GM23338 (cell line): ENCODE measurements at regions not wholly inside any gene's neighbourhood (a gene's known extent, or its start where the extent isn't known, plus 50 kb on each side); places are given as distances from the start of the nearest gene placed in this dataset.

Experiments
- CREB1 ChIP-seq: fragments of 250-450 bp; sonication (Bioruptor Pico); IDR thresholded peaks from 2 replicates; pipeline ENCODE4 v1.5.0; 2020; ENCODE audit warnings: low read depth, mild to moderate bottlenecking, moderate library complexity
- EZH2 ChIP-seq: fragments of 200-600 bp; sonication (generic); IDR thresholded peaks from one replicate; pipeline ENCODE4 v1.8.0; 2017; ENCODE audit warnings: antibody characterized with exemption, mild to moderate bottlenecking, low read depth; ENCODE audit not compliant: unreplicated experiment
- EZH2phosphoT487 ChIP-seq: fragments of 200-600 bp; sonication (generic); IDR thresholded peaks from one replicate; pipeline ENCODE4 v1.8.1; 2018; ENCODE audit warnings: antibody characterized with exemption; ENCODE audit not compliant: unreplicated experiment
- JUNB ChIP-seq: IDR thresholded peaks from one replicate; pipeline ENCODE4 v1.6.1; 2016; ENCODE audit warnings: antibody characterized with exemption; ENCODE audit not compliant: unreplicated experiment
- NANOG ChIP-seq: IDR thresholded peaks from 2 replicates; pipeline ENCODE4 v1.6.1; 2016; ENCODE audit warnings: antibody characterized with exemption, borderline replicate concordance
- POLR2AphosphoS5 ChIP-seq: IDR thresholded peaks from 2 replicates; pipeline ENCODE4 v1.6.1; 2016; ENCODE audit warnings: antibody characterized with exemption, low read depth
- ZNF114 ChIP-seq: fragments of 250-450 bp; sonication (Bioruptor Pico); IDR thresholded peaks from 2 replicates; pipeline ENCODE4 v1.5.0; 2020; ENCODE audit warnings: mild to moderate bottlenecking, moderate library complexity
- ZNF331 ChIP-seq: fragments of 250-450 bp; sonication (Bioruptor Pico); IDR thresholded peaks from 2 replicates; pipeline ENCODE4 v1.5.0; 2020; ENCODE audit warnings: low read depth, mild to moderate bottlenecking, moderate library complexity
- TF ChIP-seq, protein P1 (sequence below), 2 experiments: fragments of 200-600 bp in 1 of 2; sonication (generic) in 1 of 2; conservative IDR thresholded peaks; 2 replicates each; pipeline versions ENCODE4 v1.5.1 to v1.6.1; 2016 to 2017; ENCODE audit warnings: antibody characterized with exemption in 2 of 2, low read depth in 2 of 2, mild to moderate bottlenecking in 2 of 2, moderate library complexity in 1 of 2
- TF ChIP-seq, protein P2 (sequence below): IDR thresholded peaks from one replicate; pipeline ENCODE4 v1.6.1; 2018; ENCODE audit warnings: antibody characterized with exemption; ENCODE audit not compliant: unreplicated experiment
- TF ChIP-seq, protein P3 (sequence below): IDR thresholded peaks from 2 replicates; pipeline ENCODE4 v1.6.1; 2016; ENCODE audit warnings: antibody characterized with exemption

- TF ChIP-seq, protein P1, sequence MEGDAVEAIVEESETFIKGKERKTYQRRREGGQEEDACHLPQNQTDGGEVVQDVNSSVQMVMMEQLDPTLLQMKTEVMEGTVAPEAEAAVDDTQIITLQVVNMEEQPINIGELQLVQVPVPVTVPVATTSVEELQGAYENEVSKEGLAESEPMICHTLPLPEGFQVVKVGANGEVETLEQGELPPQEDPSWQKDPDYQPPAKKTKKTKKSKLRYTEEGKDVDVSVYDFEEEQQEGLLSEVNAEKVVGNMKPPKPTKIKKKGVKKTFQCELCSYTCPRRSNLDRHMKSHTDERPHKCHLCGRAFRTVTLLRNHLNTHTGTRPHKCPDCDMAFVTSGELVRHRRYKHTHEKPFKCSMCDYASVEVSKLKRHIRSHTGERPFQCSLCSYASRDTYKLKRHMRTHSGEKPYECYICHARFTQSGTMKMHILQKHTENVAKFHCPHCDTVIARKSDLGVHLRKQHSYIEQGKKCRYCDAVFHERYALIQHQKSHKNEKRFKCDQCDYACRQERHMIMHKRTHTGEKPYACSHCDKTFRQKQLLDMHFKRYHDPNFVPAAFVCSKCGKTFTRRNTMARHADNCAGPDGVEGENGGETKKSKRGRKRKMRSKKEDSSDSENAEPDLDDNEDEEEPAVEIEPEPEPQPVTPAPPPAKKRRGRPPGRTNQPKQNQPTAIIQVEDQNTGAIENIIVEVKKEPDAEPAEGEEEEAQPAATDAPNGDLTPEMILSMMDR (conservative IDR thresholded peaks at IDR 0.05; ENCODE audit: low read depth in 2 of 2), result no peak
- TF ChIP-seq POLR2AphosphoS5, result no peak
- TF ChIP-seq EZH2, result no peak
- TF ChIP-seq NANOG, result no peak
- TF ChIP-seq EZH2phosphoT487, result no peak
- TF ChIP-seq JUNB, result no peak
- TF ChIP-seq, protein P2, sequence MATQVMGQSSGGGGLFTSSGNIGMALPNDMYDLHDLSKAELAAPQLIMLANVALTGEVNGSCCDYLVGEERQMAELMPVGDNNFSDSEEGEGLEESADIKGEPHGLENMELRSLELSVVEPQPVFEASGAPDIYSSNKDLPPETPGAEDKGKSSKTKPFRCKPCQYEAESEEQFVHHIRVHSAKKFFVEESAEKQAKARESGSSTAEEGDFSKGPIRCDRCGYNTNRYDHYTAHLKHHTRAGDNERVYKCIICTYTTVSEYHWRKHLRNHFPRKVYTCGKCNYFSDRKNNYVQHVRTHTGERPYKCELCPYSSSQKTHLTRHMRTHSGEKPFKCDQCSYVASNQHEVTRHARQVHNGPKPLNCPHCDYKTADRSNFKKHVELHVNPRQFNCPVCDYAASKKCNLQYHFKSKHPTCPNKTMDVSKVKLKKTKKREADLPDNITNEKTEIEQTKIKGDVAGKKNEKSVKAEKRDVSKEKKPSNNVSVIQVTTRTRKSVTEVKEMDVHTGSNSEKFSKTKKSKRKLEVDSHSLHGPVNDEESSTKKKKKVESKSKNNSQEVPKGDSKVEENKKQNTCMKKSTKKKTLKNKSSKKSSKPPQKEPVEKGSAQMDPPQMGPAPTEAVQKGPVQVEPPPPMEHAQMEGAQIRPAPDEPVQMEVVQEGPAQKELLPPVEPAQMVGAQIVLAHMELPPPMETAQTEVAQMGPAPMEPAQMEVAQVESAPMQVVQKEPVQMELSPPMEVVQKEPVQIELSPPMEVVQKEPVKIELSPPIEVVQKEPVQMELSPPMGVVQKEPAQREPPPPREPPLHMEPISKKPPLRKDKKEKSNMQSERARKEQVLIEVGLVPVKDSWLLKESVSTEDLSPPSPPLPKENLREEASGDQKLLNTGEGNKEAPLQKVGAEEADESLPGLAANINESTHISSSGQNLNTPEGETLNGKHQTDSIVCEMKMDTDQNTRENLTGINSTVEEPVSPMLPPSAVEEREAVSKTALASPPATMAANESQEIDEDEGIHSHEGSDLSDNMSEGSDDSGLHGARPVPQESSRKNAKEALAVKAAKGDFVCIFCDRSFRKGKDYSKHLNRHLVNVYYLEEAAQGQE, result no peak
- TF ChIP-seq ZNF331, result no peak
- no peak for TF ChIP-seq CREB1 (CRISPR knock-in tag)
- TF ChIP-seq, protein P3, sequence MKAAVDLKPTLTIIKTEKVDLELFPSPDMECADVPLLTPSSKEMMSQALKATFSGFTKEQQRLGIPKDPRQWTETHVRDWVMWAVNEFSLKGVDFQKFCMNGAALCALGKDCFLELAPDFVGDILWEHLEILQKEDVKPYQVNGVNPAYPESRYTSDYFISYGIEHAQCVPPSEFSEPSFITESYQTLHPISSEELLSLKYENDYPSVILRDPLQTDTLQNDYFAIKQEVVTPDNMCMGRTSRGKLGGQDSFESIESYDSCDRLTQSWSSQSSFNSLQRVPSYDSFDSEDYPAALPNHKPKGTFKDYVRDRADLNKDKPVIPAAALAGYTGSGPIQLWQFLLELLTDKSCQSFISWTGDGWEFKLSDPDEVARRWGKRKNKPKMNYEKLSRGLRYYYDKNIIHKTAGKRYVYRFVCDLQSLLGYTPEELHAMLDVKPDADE, result no peak
- no peak for TF ChIP-seq ZNF114 (CRISPR knock-in tag)
Measured at GRCh38 chr3:18483226-18483625, 58.1 kb upstream of the SATB1 start.
